HepG2 (cell line): ENCODE measurements at regions not wholly inside any gene's neighbourhood (a gene's known extent, or its start where the extent isn't known, plus 50 kb on each side); places are given as distances from the start of the nearest gene placed in this dataset.

Experiments
- ATAC-seq: fragments of 200-7000 bp; cut with Tn5 transposase; 3 replicates; pipeline ENCODE4 v1.9.1; 2020; ENCODE audit warnings: mild to moderate bottlenecking, moderate library complexity
- BruUV-seq: library from RNA; stranded (reverse); fragments of 400-500 nt; replicated peaks from 2 replicates; lab custom pipeline; 2021; lab: Mats Ljungman, UMichigan
- CTCF ChIA-PET: fragments of 300-600 bp; formaldehyde crosslinking; extraction: SDS; loops from one replicate; lab custom pipeline; 2021; ENCODE audit warnings: low total read pairs, inconsistent platforms, low intra/inter-chr PET ratio; lab: Yijun Ruan, JAX
- POLR2A ChIA-PET: fragments of 350-600 bp; sonication (Branson Sonifier 250); formaldehyde crosslinking; loops from one replicate; lab custom pipeline; 2020; ENCODE audit warnings: antibody characterized with exemption, inconsistent platforms; lab: Yijun Ruan, JAX
- DNase-seq: peaks from one replicate; pipeline ENCODE4 v3.0.0-alpha.2; 2015; ENCODE audit warnings: low spot score
- FAIRE-seq: peaks from 3 replicates; lab custom pipeline; 2011; peaks lifted over from hg19 to GRCh38; lab: Jason Lieb, UNC
- H2AFZ ChIP-seq: one replicate; pipeline ENCODE4 v1.6.1; 2011; ENCODE audit warnings: low read length, inconsistent platforms
- H3K27ac ChIP-seq: fragments of 300-600 bp; 3 replicates; pipeline ENCODE4 v1.8.0; 2011; ENCODE audit warnings: mixed run types, mild to moderate bottlenecking, mixed read lengths, low read length, inconsistent platforms; ENCODE audit not compliant: insufficient read depth; ENCODE audit errors: extremely low read length
- H3K27me3 ChIP-seq, 2 experiments: fragments of 200-600 bp in 1 of 2; 2 replicates in 1 of 2; 3 replicates in 1 of 2; pipeline versions ENCODE4 v1.6.0 to v1.8.0; 2011; ENCODE audit warnings: low read length in 2 of 2, mild to moderate bottlenecking in 2 of 2, moderate library complexity in 2 of 2, inconsistent platforms in 1 of 2; ENCODE audit not compliant: insufficient read depth in 2 of 2, control insufficient read depth in 1 of 2
- H3K36me3 ChIP-seq, 2 experiments: fragments of 200-600 bp in 1 of 2; replicated peaks in 1 of 2; 2 replicates in 1 of 2; 3 replicates in 1 of 2; pipeline versions ENCODE4 v1.5.1 to v1.8.0; 2011; ENCODE audit warnings: low read length in 2 of 2, inconsistent platforms in 1 of 2; ENCODE audit not compliant: insufficient read depth in 2 of 2, control insufficient read depth in 1 of 2
- H3K4me1 ChIP-seq: 2 replicates; pipeline ENCODE4 v1.5.1; 2012; ENCODE audit warnings: low read length, inconsistent platforms; ENCODE audit not compliant: insufficient read depth
- H3K4me2 ChIP-seq: 2 replicates; pipeline ENCODE4 v1.6.0; 2011; ENCODE audit warnings: low read depth, low read length, inconsistent platforms
- H3K4me3 ChIP-seq, 3 experiments: fragments of 200-600 bp in 1 of 3; sonication (generic), shearing (Covaris generic) in 1 of 3; replicated peaks in 1 of 3; 2 replicates each; pipeline ENCODE4 v1.5.1; 2011 to 2016; ENCODE audit warnings: low read length in 3 of 3, inconsistent platforms in 2 of 3, low read depth in 2 of 3, mild to moderate bottlenecking in 2 of 3, control low read depth in 1 of 3, mixed read lengths in 1 of 3; ENCODE audit not compliant: insufficient read depth in 1 of 3
- H3K79me2 ChIP-seq: one replicate; pipeline ENCODE4 v1.6.1; 2011; ENCODE audit warnings: low read length, inconsistent platforms; ENCODE audit not compliant: insufficient read depth
- H3K9ac ChIP-seq: 2 replicates; pipeline ENCODE4 v1.6.0; 2011; ENCODE audit warnings: mild to moderate bottlenecking, low read depth, low read length, inconsistent platforms; ENCODE audit not compliant: insufficient read depth
- H3K9me3 ChIP-seq: 2 replicates; pipeline ENCODE4 v1.5.1; 2012; ENCODE audit warnings: mild to moderate bottlenecking, low read length
- H4K20me1 ChIP-seq: 2 replicates; pipeline ENCODE4 v1.6.0; 2011; ENCODE audit warnings: inconsistent platforms, mild to moderate bottlenecking, low read length, moderate library complexity; ENCODE audit not compliant: insufficient read depth
- HMGA1 ChIP-seq: sonication (generic); formaldehyde crosslinking; conservative IDR thresholded peaks from 2 replicates; pipeline ENCODE4 v1.4.0; 2020; ENCODE audit warnings: missing genetic modification reagents
- RBFOX2 ChIP-seq: fragments of 200-400 bp; formaldehyde crosslinking; IDR thresholded peaks from 2 replicates; pipeline ENCODE4 v1.6.1; 2017; ENCODE audit warnings: low read depth, mild to moderate bottlenecking, low read length
- SOX5 ChIP-seq: IDR thresholded peaks from 2 replicates; pipeline ENCODE4 v1.6.1; 2016; ENCODE audit warnings: borderline replicate concordance
- ZC3H13 ChIP-seq: sonication (generic); formaldehyde crosslinking; IDR thresholded peaks from 2 replicates; pipeline ENCODE4 v1.8.1; 2023; ENCODE audit warnings: mild to moderate bottlenecking, missing genetic modification reagents, moderate library complexity
- ZNF737 ChIP-seq: sonication (generic); formaldehyde crosslinking; IDR thresholded peaks from 2 replicates; pipeline ENCODE4 v1.5.0; 2020; ENCODE audit warnings: missing genetic modification reagents, mild to moderate bottlenecking, borderline replicate concordance
- WGBS: methylation state at CpG from one replicate; pipeline ENCODE4 v1.1.6; 2017; ENCODE audit warnings: low lambda C conversion rate; 5-methylcytosine and 5-hydroxymethylcytosine counted together
- in situ Hi-C: cut with HindIII; loops from 2 replicates; pipeline ENCODE4 v1.10.0; 2017; ENCODE audit warnings: low pct_unique_long_range_greater_than_20kb; ENCODE audit not compliant: extremely low pct_ligation_motif_present
- intact Hi-C: fragments of 100-400 bp; cut with micrococcal nuclease; formaldehyde crosslinking; loops from one replicate; pipeline ENCODE4 v1.10.0; 2022; ENCODE audit not compliant: unreplicated experiment
- TF ChIP-seq, protein P1 (sequence below): sonication (generic); formaldehyde crosslinking; IDR thresholded peaks from 2 replicates; pipeline ENCODE4 v1.4.0; 2020; ENCODE audit warnings: mild to moderate bottlenecking, missing genetic modification reagents
- TF ChIP-seq, protein P2 (sequence below): sonication (generic); formaldehyde crosslinking; IDR thresholded peaks from 2 replicates; pipeline ENCODE4 v1.5.1; 2020; ENCODE audit warnings: missing genetic modification reagents, mild to moderate bottlenecking, borderline replicate concordance
- TF ChIP-seq, protein P3 (sequence below): sonication (generic); formaldehyde crosslinking; IDR thresholded peaks from 2 replicates; pipeline ENCODE4 v1.9.0; 2021; ENCODE audit warnings: missing genetic modification reagents, mild to moderate bottlenecking, borderline replicate concordance

GRCh38 chr6:33962246-33963027 lies 158.6 kb upstream of the MLN start (continued):
- TF ChIP-seq, protein P1, sequence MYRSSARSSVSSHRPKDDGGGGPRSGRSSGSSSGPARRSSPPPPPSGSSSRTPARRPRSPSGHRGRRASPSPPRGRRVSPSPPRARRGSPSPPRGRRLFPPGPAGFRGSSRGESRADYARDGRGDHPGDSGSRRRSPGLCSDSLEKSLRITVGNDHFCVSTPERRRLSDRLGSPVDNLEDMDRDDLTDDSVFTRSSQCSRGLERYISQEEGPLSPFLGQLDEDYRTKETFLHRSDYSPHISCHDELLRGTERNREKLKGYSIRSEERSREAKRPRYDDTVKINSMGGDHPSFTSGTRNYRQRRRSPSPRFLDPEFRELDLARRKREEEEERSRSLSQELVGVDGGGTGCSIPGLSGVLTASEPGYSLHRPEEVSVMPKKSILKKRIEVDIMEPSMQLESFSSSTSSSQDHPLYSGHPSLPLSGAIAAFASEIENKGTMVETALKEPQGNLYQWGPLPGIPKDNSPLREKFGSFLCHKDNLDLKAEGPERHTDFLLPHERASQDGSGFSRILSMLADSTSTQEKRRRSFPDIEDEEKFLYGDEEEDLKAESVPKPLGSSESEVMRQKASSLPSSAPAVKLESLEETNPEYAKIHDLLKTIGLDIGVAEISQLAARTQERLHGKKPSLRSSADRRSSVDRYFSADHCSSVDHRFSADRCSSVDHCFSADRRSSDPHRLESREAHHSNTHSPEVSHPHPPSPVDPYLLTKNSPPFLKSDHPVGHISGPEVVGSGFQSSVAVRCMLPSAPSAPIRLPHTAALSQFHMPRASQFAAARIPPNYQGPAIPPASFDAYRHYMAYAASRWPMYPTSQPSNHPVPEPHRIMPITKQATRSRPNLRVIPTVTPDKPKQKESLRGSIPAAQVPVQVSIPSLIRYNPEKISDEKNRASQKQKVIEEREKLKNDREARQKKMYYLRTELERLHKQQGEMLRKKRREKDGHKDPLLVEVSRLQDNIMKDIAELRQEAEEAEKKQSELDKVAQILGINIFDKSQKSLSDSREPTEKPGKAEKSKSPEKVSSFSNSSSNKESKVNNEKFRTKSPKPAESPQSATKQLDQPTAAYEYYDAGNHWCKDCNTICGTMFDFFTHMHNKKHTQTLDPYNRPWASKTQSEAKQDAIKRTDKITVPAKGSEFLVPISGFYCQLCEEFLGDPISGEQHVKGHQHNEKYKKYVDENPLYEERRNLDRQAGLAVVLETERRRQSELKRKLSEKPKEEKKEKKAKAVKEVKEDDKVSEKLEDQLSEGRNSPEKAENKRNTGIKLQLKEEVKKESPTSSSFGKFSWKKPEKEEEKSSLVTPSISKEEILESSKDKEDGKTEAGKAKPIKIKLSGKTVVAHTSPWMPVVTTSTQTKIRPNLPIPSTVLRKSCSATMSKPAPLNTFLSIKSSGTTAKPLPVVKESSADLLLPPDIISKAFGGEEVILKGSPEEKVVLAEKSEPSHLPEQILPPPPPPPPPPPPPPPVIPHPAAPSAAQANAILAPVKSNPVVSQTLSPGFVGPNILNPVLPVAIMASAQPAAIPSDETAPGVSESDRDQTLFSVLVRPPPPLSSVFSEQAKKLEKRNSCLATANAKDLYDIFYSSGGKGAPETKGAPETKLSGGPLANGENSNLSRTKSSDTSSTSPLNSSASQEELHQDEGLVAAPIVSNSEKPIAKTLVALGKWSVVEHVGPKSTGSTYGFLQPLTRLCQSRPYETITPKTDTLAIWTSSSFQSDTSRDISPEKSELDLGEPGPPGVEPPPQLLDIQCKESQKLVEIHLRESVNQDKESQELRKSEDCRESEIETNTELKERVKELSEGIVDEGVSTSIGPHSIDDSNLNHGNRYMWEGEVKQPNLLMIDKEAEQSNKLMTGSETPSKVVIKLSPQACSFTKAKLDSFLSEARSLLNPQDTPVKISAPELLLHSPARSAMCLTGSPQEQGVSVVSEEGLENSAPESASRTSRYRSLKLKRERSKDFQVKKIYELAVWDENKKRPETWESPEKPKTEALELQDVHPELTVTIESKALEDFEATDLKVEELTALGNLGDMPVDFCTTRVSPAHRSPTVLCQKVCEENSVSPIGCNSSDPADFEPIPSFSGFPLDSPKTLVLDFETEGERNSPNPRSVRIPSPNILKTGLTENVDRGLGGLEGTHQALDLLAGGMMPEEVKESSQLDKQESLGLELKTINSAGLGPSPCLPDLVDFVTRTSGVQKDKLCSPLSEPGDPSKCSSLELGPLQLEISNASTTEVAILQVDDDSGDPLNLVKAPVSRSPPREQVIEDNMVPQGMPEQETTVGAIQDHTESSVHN, result no peak
- TF ChIP-seq, all 625 proteins: peak for 0

DNA sequence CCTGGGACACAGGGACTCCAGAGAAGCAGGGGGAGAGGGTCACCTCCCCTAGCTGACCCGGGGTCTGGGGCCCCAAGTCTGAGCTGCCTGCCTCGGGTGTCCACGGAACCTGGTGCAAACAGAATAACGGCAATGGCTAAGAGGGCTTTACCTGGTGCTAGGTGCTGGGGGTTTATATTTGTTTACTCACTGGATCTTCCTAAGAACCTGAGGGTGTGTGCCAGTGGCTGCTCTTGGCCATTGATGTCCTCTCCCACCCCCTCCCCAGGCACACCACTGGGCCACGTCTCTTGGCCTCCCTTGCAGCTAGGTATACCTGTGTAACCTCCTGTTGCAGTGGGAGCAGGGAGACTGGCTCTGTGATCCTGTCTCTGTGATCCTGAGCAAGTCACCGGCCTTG lies 157.9 kb upstream of the MLN start:
- H3K4me2 ChIP-seq, result no peak overlapping the region
- H3K4me3 ChIP-seq, result no peak overlapping the region
- H3K27me3 ChIP-seq, result peaks cover 3 to 53% of the 10 kb centered on the region in 2 experiments
- no peak for DNase-seq
- no peak for ATAC-seq
- H3K79me2 ChIP-seq, result no peaks in the 10 kb centered on the region
- WGBS, result 29% methylated on average over 2 of the region's 6 CpGs
- no peaks in the 10 kb centered on the region for H3K4me1 ChIP-seq
- no peak for FAIRE-seq
- BruUV-seq, result no TSS peak
- H3K9me3 ChIP-seq, result no peaks in the 10 kb centered on the region
- intact Hi-C loops (no loop called here), in situ Hi-C loops (no loop called here)
- CTCF ChIA-PET, result no interaction called here
- POLR2A ChIA-PET, result no interaction called here
- no peak overlapping the region for H2AFZ ChIP-seq
- no peaks in the 10 kb centered on the region for H3K36me3 ChIP-seq
- H4K20me1 ChIP-seq, result no peaks in the 10 kb centered on the region; the same call in 1 of the 2 replicates
- H3K27ac ChIP-seq, result no peak overlapping the region
- H3K9ac ChIP-seq, result no peak overlapping the region
- TF ChIP-seq HMGA1 (CRISPR knock-in tag) (no peak), ZC3H13 (CRISPR knock-in tag) (no peak), ZNF737 (CRISPR knock-in tag) (no peak), SOX5 (CRISPR knock-in tag) (no peak), RBFOX2 (no peak)
- TF ChIP-seq, protein P2, sequence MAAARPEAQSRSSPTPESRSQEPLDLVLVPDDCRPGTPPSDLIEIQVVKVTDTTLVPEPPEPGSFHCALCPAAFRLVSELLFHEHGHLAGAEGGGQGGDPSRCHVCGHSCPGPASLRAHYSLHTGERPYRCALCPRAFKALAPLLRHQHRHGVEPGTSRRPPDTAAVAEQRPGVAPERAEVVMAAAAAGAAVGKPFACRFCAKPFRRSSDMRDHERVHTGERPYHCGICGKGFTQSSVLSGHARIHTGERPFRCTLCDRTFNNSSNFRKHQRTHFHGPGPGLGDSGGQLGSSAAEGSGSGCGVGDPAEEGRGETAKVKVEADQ (CRISPR knock-in tag), result no peak
- TF ChIP-seq, protein P3, sequence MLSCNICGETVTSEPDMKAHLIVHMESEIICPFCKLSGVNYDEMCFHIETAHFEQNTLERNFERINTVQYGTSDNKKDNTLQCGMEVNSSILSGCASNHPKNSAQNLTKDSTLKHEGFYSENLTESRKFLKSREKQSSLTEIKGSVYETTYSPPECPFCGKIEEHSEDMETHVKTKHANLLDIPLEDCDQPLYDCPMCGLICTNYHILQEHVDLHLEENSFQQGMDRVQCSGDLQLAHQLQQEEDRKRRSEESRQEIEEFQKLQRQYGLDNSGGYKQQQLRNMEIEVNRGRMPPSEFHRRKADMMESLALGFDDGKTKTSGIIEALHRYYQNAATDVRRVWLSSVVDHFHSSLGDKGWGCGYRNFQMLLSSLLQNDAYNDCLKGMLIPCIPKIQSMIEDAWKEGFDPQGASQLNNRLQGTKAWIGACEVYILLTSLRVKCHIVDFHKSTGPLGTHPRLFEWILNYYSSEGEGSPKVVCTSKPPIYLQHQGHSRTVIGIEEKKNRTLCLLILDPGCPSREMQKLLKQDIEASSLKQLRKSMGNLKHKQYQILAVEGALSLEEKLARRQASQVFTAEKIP, result no peak
